ENCODE measurements at regions not wholly inside any gene's neighbourhood (a gene's known extent, or its start where the extent isn't known, plus 50 kb on each side); places are given as distances from the start of the nearest gene placed in this dataset.

GRCh38 chr10:47104786-47105385, 193.7 kb downstream of the PTPN20 start:
- DNase-seq (no peak), ATAC-seq (no peak)
- Histone ChIP-seq H3K9me3 (ENCODE audit: low read length) (no peaks in the 10 kb centered on the region), H2AFZ (ENCODE audit: low read length) (no peak overlapping the region), H3K9me2 (replicated peaks; ENCODE audit: low read length) (no peaks in the 10 kb centered on the region), H3K36me3 (ENCODE audit: low read depth, low read length) (no peaks in the 10 kb centered on the region), H3K4me2 (ENCODE audit: low read length) (no peak overlapping the region), H3K4me1 (ENCODE audit: insufficient read depth, low read length) (no peaks in the 10 kb centered on the region; the same call in 1 of the 2 replicates), H3K4me3 (ENCODE audit: low read length) (no peak overlapping the region), H4K20me1 (ENCODE audit: low read length) (no peaks in the 10 kb centered on the region), H3K27ac (ENCODE audit: low read length) (no peak overlapping the region), H3F3A (ENCODE audit: low read length, unreplicated experiment) (no peaks in the 10 kb centered on the region), H3K9ac (ENCODE audit: low read length) (no peak overlapping the region), H3K27me3 (ENCODE audit: low read length) (no peaks in the 10 kb centered on the region), H3K79me2 (ENCODE audit: low read length) (no peaks in the 10 kb centered on the region)
- intact Hi-C loops (cut with micrococcal nuclease): no loop called here
- TF ChIP-seq EZH2 (IDR thresholded peaks at IDR 0.05; ENCODE audit: low read length, unreplicated experiment): no peak
- no peak for TF ChIP-seq CTCF (conservative IDR thresholded peaks at IDR 0.05; ENCODE audit: low read depth, low read length)
- no peak for TF ChIP-seq EZH2phosphoT487 (IDR thresholded peaks at IDR 0.05; ENCODE audit: borderline replicate concordance, low read length)
- ChIA-PET CTCF (no interaction called here), POLR2A (ENCODE audit: unreplicated experiment) (no interaction called here)
- no TSS peak for BruUV-seq (replicated peaks)

GRCh38 chr10:47107007-47107747, 192.8 kb upstream of the GDF10 start:
- H3K27ac ChIP-seq (ENCODE audit: low read length): no peak overlapping the region
- intact Hi-C loops (cut with micrococcal nuclease): no loop called here
- no peak overlapping the region for H3K9ac ChIP-seq (ENCODE audit: low read length)
- POLR2A ChIA-PET (ENCODE audit: unreplicated experiment): no interaction called here
- H3K36me3 ChIP-seq (ENCODE audit: low read depth, low read length): no peaks in the 10 kb centered on the region
- DNase-seq (no peak), ATAC-seq (no peak)
- H3K4me2 ChIP-seq (ENCODE audit: low read length): no peak overlapping the region
- no peaks in the 10 kb centered on the region for H3K9me2 ChIP-seq (replicated peaks; ENCODE audit: low read length)
- H4K20me1 ChIP-seq (ENCODE audit: low read length): no peaks in the 10 kb centered on the region
- H3F3A ChIP-seq (ENCODE audit: low read length, unreplicated experiment): no peaks in the 10 kb centered on the region
- H3K9me3 ChIP-seq (ENCODE audit: low read length): no peaks in the 10 kb centered on the region
- no peak overlapping the region for H2AFZ ChIP-seq (ENCODE audit: low read length)
- H3K79me2 ChIP-seq (ENCODE audit: low read length): no peaks in the 10 kb centered on the region
- CTCF ChIA-PET: no interaction called here
- H3K27me3 ChIP-seq (ENCODE audit: low read length): no peaks in the 10 kb centered on the region
- BruUV-seq (replicated peaks): no TSS peak
- H3K4me1 ChIP-seq (ENCODE audit: insufficient read depth, low read length): no peaks in the 10 kb centered on the region; the same call in 1 of the 2 replicates
- no peak overlapping the region for H3K4me3 ChIP-seq (ENCODE audit: low read length)
- TF ChIP-seq CTCF (conservative IDR thresholded peaks at IDR 0.05; ENCODE audit: low read depth, low read length) (no peak), EZH2phosphoT487 (IDR thresholded peaks at IDR 0.05; ENCODE audit: borderline replicate concordance, low read length) (no peak), EZH2 (IDR thresholded peaks at IDR 0.05; ENCODE audit: low read length, unreplicated experiment) (no peak)

- no peak for ATAC-seq
- TF ChIP-seq EZH2phosphoT487 (IDR thresholded peaks at IDR 0.05; ENCODE audit: borderline replicate concordance, low read length): no peak
- TF ChIP-seq EZH2 (IDR thresholded peaks at IDR 0.05; ENCODE audit: low read length, unreplicated experiment): no peak
- no peak for TF ChIP-seq CTCF (conservative IDR thresholded peaks at IDR 0.05; ENCODE audit: low read depth, low read length)
- Histone ChIP-seq H3K9me3 (ENCODE audit: low read length) (no peaks in the 10 kb centered on the region), H3K27ac (ENCODE audit: low read length) (no peak overlapping the region), H4K20me1 (ENCODE audit: low read length) (no peaks in the 10 kb centered on the region), H3K36me3 (ENCODE audit: low read depth, low read length) (no peaks in the 10 kb centered on the region), H3K9ac (ENCODE audit: low read length) (no peak overlapping the region), H3K4me3 (ENCODE audit: low read length) (no peak overlapping the region), H3F3A (ENCODE audit: low read length, unreplicated experiment) (no peaks in the 10 kb centered on the region), H3K79me2 (ENCODE audit: low read length) (no peaks in the 10 kb centered on the region), H3K27me3 (ENCODE audit: low read length) (peaks cover 8% of the 10 kb centered on the region; the same call in 1 of the 2 replicates), H3K9me2 (replicated peaks; ENCODE audit: low read length) (no peaks in the 10 kb centered on the region), H3K4me1 (ENCODE audit: insufficient read depth, low read length) (no peaks in the 10 kb centered on the region; the same call in 1 of the 2 replicates), H3K4me2 (ENCODE audit: low read length) (no peak overlapping the region), H2AFZ (ENCODE audit: low read length) (no peak overlapping the region)
- no TSS peak for BruUV-seq (replicated peaks)
- intact Hi-C loops (cut with micrococcal nuclease): no loop called here
- ChIA-PET CTCF (no interaction called here), POLR2A (ENCODE audit: unreplicated experiment) (no interaction called here)
- DNase-seq: no peak
These were observed 190.1 kb upstream of the GDF10 start for GRCh38 chr10:47109906-47110305.
